Kidney epithelial cell (primary cell): ENCODE measurements at regions not wholly inside any gene's neighbourhood (a gene's known extent, or its start where the extent isn't known, plus 50 kb on each side); places are given as distances from the start of the nearest gene placed in this dataset.

Source experiments
- DNase-seq: peaks from one replicate; pipeline ENCODE4 v3.0.0-alpha.2; 2010; ENCODE audit warnings: low read depth
- H3K27me3 ChIP-seq: 2 replicates; pipeline ENCODE4 v1.6.0; 2011; ENCODE audit warnings: low read length; ENCODE audit not compliant: control insufficient read depth, insufficient read depth
- H3K36me3 ChIP-seq: 2 replicates; pipeline ENCODE4 v1.5.1; 2011; ENCODE audit warnings: low read length; ENCODE audit not compliant: control insufficient read depth, insufficient read depth
- H3K4me3 ChIP-seq: 2 replicates; pipeline ENCODE4 v1.5.1; 2011; ENCODE audit warnings: low read depth, mild to moderate bottlenecking, control low read depth, low read length
- TF ChIP-seq, protein P1 (sequence below): IDR thresholded peaks from 2 replicates; pipeline ENCODE4 v1.5.1; 2011; ENCODE audit warnings: mild to moderate bottlenecking, moderate library complexity, low read length, control low read depth, inconsistent platforms; ENCODE audit not compliant: insufficient read depth, poor library complexity, severe bottlenecking

DNA sequence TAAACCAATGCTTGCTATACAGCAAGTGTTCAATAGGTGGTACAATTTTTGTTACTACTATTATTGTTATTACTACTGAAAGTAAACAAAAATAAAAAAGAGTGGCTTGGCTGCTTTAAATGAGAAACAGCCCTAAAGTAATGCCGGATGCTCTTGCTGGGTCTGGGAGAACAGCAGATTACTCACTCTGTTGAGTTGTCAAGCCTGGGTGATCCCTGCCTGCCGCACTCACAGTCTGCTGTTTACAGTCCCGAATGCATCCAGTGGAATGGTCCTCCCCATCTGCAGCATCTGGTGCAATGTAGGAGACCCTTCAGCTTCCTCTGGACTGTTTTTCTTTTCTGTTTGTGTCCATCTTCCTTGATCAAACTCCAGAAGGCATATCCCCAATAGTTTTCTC, 102.7 kb upstream of the IVNS1ABP start:
- TF ChIP-seq, protein P1, sequence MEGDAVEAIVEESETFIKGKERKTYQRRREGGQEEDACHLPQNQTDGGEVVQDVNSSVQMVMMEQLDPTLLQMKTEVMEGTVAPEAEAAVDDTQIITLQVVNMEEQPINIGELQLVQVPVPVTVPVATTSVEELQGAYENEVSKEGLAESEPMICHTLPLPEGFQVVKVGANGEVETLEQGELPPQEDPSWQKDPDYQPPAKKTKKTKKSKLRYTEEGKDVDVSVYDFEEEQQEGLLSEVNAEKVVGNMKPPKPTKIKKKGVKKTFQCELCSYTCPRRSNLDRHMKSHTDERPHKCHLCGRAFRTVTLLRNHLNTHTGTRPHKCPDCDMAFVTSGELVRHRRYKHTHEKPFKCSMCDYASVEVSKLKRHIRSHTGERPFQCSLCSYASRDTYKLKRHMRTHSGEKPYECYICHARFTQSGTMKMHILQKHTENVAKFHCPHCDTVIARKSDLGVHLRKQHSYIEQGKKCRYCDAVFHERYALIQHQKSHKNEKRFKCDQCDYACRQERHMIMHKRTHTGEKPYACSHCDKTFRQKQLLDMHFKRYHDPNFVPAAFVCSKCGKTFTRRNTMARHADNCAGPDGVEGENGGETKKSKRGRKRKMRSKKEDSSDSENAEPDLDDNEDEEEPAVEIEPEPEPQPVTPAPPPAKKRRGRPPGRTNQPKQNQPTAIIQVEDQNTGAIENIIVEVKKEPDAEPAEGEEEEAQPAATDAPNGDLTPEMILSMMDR: no peak
- no peaks in the 10 kb centered on the region for H3K36me3 ChIP-seq
- peak; percentile 29 for DNase-seq
- H3K27me3 ChIP-seq: no peaks in the 10 kb centered on the region
- no peak overlapping the region for H3K4me3 ChIP-seq

DNA sequence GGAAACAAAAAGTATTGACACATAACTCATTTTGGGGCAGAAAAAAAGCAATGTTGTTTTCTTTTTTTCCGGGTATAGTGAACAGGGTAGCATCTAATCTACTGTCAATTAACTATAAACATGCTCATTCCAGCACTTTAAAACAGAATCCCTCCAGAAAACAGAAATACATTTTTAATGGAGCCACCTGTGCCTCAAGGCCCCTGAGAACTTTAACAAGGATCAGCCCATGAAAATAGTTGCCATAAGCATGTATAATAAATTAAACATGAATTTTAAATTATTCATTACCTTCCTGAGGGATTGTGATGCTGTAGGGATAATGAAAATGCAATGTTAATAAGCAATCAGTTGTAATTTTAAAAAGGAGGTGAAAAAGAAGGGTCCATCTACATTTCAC, 101.4 kb upstream of the IVNS1ABP start:
- no peaks in the 10 kb centered on the region for H3K36me3 ChIP-seq
- H3K4me3 ChIP-seq: no peak overlapping the region
- H3K27me3 ChIP-seq: no peaks in the 10 kb centered on the region
- TF ChIP-seq, protein P1: no peak
- DNase-seq: no peak

DNA sequence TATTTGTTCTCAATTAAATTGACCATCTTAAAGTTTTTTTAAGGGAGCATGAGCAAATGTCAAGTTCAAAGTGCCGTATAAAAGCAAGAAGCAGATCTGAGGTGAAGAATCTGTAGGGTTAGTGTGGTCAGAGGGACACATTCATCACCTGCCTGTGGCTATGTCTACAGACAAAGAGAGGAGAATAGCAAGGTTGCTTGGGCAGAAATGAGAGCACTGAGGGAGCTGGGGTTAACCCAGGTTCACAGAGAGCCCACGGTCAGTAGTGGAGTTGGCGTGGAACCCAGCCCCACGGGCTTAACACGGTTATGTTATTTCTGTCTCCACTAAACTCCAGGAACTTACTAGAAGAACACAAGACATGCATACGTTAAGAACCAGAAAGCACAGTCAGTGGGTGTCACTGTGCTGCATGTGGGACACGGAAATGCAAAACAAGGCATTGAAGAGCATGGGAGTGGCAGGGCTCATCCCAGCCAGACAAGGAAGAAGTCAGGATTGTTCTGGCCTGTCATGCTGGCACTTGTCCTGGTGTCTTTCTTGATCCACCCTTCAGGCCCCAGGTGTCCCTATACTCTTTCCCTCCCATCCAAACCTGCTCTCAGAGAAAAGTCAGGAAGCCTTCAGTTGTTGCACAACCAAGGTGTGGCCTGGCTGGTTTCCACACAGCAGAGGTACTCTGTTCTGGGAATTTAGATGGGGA, 95.5 kb upstream of the IVNS1ABP start:
- Histone ChIP-seq H3K36me3 (no peaks in the 10 kb centered on the region), H3K27me3 (no peaks in the 10 kb centered on the region), H3K4me3 (no peak overlapping the region)
- TF ChIP-seq, protein P1: no peak
- DNase-seq: no peak

DNA sequence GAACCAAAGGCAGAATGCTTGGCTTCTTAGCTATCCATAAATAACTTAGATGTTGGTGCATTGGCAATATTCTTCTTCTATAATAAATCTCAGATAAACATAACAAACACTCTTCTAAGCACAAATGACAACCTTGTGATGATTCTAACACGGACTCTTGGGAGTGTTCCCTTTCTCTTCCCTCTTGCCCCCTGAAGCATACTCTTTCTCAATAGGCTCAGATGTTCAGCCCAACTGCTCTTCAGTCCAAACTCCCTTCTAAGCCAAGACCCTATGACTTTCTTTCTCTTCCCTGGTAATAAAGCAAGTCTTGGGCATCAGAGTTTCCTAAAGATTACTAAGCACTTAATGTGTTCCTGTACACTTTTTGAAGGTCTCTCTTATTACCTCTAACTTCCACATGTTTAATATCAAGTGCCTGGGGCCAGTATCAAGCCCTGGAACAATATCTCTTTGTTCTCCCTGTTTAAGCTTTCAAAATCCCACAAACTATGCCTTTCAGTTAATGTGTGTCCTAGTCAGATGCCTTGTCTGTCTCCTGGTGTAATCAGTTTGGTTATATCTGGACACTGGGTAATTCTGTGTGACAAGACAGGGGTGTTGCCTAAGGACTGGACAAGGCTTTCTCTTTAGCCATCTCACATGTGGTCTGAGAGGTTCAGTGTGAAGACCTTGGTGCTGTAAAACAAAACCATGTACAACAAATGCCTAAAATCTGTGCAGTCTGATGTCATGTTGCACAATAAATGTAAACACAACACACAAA, 92.9 kb upstream of the IVNS1ABP start:
- no peak for DNase-seq
- no peaks in the 10 kb centered on the region for H3K27me3 ChIP-seq

DNA sequence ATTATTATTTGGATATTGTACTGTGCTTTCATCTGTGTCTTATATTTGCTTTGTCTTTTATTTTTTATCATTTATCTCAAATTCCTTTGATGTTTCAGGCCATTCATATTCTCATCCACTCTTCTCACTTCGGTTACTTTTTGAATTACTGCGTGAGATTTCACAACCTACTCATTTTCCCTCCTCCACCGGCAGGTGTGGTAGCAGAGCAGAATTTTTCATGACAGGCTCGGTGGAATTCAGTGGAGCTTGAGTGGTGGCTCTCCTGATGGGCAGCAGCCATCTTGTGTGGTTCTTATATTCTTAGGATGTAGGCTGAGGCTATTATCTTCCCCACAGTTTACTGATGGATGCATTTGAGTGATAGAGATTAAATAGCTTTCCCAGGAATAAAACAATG, 92.3 kb upstream of the IVNS1ABP start:
- no peak overlapping the region for H3K4me3 ChIP-seq
- DNase-seq: no peak
- TF ChIP-seq, protein P1: no peak
- no peaks in the 10 kb centered on the region for H3K27me3 ChIP-seq
- no peaks in the 10 kb centered on the region for H3K36me3 ChIP-seq

More for the DNA sequence above, 92.9 kb upstream of the IVNS1ABP start:
- no peak overlapping the region for H3K4me3 ChIP-seq
- TF ChIP-seq, protein P1: no peak
- no peaks in the 10 kb centered on the region for H3K36me3 ChIP-seq

DNA sequence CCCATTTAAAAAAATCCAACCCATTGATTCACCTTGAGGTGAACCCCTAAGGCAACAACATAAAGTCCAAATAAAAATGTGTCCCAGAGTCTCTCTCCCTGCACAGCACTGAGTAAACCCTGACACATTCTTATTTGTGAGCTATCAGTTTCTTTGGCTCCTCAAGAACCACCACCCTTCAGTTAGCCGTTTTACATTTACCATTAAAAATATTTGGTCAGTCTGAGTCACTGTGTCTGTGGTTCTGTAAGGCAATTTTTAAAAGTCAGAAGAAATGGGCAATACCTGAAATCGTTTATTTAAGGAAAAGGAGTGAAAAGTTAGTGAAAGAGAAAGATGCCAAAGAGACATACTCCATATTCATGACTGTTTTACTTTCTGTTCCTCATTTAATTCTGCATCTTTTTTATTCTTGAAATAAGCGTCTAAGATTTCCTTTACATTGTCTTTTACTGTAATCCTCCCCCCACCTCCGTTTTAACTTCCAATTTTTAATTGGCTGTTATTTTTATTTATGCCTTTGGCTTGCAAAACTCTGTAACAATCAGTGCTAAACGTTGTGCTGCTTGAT, 91.7 kb upstream of the IVNS1ABP start:
- no peak for DNase-seq

More for the DNA sequence above, 91.7 kb upstream of the IVNS1ABP start:
- TF ChIP-seq, protein P1: no peak
- Histone ChIP-seq H3K4me3 (no peak overlapping the region), H3K27me3 (no peaks in the 10 kb centered on the region), H3K36me3 (no peaks in the 10 kb centered on the region)
